ENCODE measurements at regions not wholly inside any gene's neighbourhood (a gene's known extent, or its start where the extent isn't known, plus 50 kb on each side); places are given as distances from the start of the nearest gene placed in this dataset.

GRCh38 chr6:153484056-153484455 lies 353.0 kb upstream of the RGS17 start:
- TF ChIP-seq, protein P1, sequence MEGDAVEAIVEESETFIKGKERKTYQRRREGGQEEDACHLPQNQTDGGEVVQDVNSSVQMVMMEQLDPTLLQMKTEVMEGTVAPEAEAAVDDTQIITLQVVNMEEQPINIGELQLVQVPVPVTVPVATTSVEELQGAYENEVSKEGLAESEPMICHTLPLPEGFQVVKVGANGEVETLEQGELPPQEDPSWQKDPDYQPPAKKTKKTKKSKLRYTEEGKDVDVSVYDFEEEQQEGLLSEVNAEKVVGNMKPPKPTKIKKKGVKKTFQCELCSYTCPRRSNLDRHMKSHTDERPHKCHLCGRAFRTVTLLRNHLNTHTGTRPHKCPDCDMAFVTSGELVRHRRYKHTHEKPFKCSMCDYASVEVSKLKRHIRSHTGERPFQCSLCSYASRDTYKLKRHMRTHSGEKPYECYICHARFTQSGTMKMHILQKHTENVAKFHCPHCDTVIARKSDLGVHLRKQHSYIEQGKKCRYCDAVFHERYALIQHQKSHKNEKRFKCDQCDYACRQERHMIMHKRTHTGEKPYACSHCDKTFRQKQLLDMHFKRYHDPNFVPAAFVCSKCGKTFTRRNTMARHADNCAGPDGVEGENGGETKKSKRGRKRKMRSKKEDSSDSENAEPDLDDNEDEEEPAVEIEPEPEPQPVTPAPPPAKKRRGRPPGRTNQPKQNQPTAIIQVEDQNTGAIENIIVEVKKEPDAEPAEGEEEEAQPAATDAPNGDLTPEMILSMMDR (IDR thresholded peaks at IDR 0.05), result no peak
- TF ChIP-seq EZH2 (IDR thresholded peaks at IDR 0.05), result no peak

Data from neural progenitor cell (in vitro differentiated cells).